Keratinocyte (primary cell): ENCODE measurements at regions not wholly inside any gene's neighbourhood (a gene's known extent, or its start where the extent isn't known, plus 50 kb on each side); places are given as distances from the start of the nearest gene placed in this dataset.

Experiments
- DNase-seq: peaks from one replicate; pipeline ENCODE4 v3.0.0-alpha.2; 2011; ENCODE audit warnings: low read depth, missing footprints, low spot score
- FAIRE-seq: peaks from 2 replicates; lab custom pipeline; 2011; peaks lifted over from hg19 to GRCh38; lab: Jason Lieb, UNC
- H2AFZ ChIP-seq: 2 replicates; pipeline ENCODE4 v1.6.0; 2012; ENCODE audit warnings: low read length, control low read depth, inconsistent platforms; ENCODE audit not compliant: control insufficient read depth
- H3K27ac ChIP-seq: 2 replicates; pipeline ENCODE4 v1.5.1; 2011; ENCODE audit warnings: low read length; ENCODE audit not compliant: control insufficient read depth, insufficient read depth
- H3K27me3 ChIP-seq: 3 replicates; pipeline ENCODE4 v1.6.0; 2011; ENCODE audit warnings: low read length; ENCODE audit not compliant: control insufficient read depth, insufficient read depth; ENCODE audit errors: extremely low read depth
- H3K36me3 ChIP-seq, 2 experiments: 2 replicates in 1 of 2; 3 replicates in 1 of 2; pipeline ENCODE4 v1.5.1; 2011; ENCODE audit warnings: low read length in 2 of 2, mild to moderate bottlenecking in 1 of 2; ENCODE audit not compliant: control insufficient read depth in 2 of 2, insufficient read depth in 2 of 2; ENCODE audit errors: extremely low read depth in 1 of 2
- H3K4me1 ChIP-seq: 3 replicates; pipeline ENCODE4 v1.5.1; 2011; ENCODE audit warnings: low read length; ENCODE audit not compliant: control insufficient read depth, insufficient read depth; ENCODE audit errors: extremely low read depth
- H3K4me2 ChIP-seq: 3 replicates; pipeline ENCODE4 v1.6.0; 2011; ENCODE audit warnings: low read depth, low read length; ENCODE audit not compliant: control insufficient read depth, insufficient read depth; ENCODE audit errors: extremely low read depth
- H3K4me3 ChIP-seq, 3 experiments: fragments of 200-600 bp in 1 of 3; sonication (generic) in 1 of 3; 2 replicates in 2 of 3; 3 replicates in 1 of 3; pipeline ENCODE4 v1.5.1; 2011 to 2016; ENCODE audit warnings: low read length in 3 of 3, mild to moderate bottlenecking in 3 of 3, control low read depth in 2 of 3, inconsistent platforms in 1 of 3, low read depth in 1 of 3, mixed read lengths in 1 of 3, mixed run types in 1 of 3, moderate library complexity in 1 of 3; ENCODE audit not compliant: control insufficient read depth in 2 of 3, insufficient read depth in 2 of 3; ENCODE audit errors: extremely low read depth in 1 of 3
- H3K79me2 ChIP-seq: 2 replicates; pipeline ENCODE4 v1.6.0; 2012; ENCODE audit warnings: low read length; ENCODE audit not compliant: control insufficient read depth, insufficient read depth
- H3K9ac ChIP-seq: 3 replicates; pipeline ENCODE4 v1.6.0; 2011; ENCODE audit warnings: low read length; ENCODE audit not compliant: control insufficient read depth, insufficient read depth; ENCODE audit errors: extremely low read depth
- H3K9me1 ChIP-seq: 3 replicates; pipeline ENCODE4 v1.6.0; 2011; ENCODE audit warnings: low read length; ENCODE audit not compliant: control insufficient read depth, insufficient read depth; ENCODE audit errors: extremely low read depth
- H3K9me3 ChIP-seq: 2 replicates; pipeline ENCODE4 v1.5.1; 2012; ENCODE audit warnings: low read depth, low read length; ENCODE audit not compliant: control insufficient read depth
- H4K20me1 ChIP-seq: 3 replicates; pipeline ENCODE4 v1.6.0; 2011; ENCODE audit warnings: low read length; ENCODE audit not compliant: control insufficient read depth, insufficient read depth; ENCODE audit errors: extremely low read depth
- CTCF ChIP-seq, 3 experiments: IDR thresholded peaks in 1 of 3; conservative IDR thresholded peaks in 1 of 3; optimal IDR thresholded peaks in 1 of 3; 2 replicates in 2 of 3; 3 replicates in 1 of 3; pipeline versions ENCODE3 to v1.5.1; 2011; ENCODE audit warnings: low read length in 3 of 3, mild to moderate bottlenecking in 3 of 3, moderate library complexity in 2 of 3, control low read depth in 1 of 3, inconsistent platforms in 1 of 3; ENCODE audit not compliant: insufficient read depth in 2 of 3; ENCODE audit errors: extremely low read depth in 1 of 3
- EZH2 ChIP-seq: IDR thresholded peaks from one replicate; pipeline ENCODE4 v1.6.1; 2012; ENCODE audit warnings: inconsistent platforms, mild to moderate bottlenecking, low read length, moderate library complexity
- dilution Hi-C: fragments of 300-500 bp; cut with MboI; formaldehyde crosslinking; loops from one replicate; pipeline ENCODE4 v1.7.0; 2020; ENCODE audit warnings: low sequenced_read_pairs; ENCODE audit not compliant: extremely low pct_ligation_motif_present

- Histone ChIP-seq H3K9ac (no peak overlapping the region), H3K27ac (no peak overlapping the region), H3K4me2 (no peak overlapping the region), H3K27me3 (no peaks in the 10 kb centered on the region), H3K9me3 (no peaks in the 10 kb centered on the region), H3K9me1 (no peaks in the 10 kb centered on the region), H3K4me3 (no peak overlapping the region), H4K20me1 (no peaks in the 10 kb centered on the region), H3K36me3 (no peaks in the 10 kb centered on the region), H2AFZ (no peak overlapping the region), H3K4me1 (peaks cover 4% of the 10 kb centered on the region), H3K79me2 (no peaks in the 10 kb centered on the region)
- dilution Hi-C loops = no loop called here
- no peak for TF ChIP-seq CTCF (optimal IDR thresholded peaks at IDR 0.05 in 1 of 3, IDR thresholded peaks at IDR 0.05 in 1 of 3, conservative IDR thresholded peaks at IDR 0.05 in 1 of 3; ENCODE audit: extremely low read depth in 1 of 3, insufficient read depth in 2 of 3, low read length in 3 of 3)
- no peak for TF ChIP-seq EZH2
- FAIRE-seq (peak; percentile 62), DNase-seq (no peak)
Observed at GRCh38 chr12:5328669-5329517, 103.0 kb upstream of the NTF3 start.

- no peak for DNase-seq
- dilution Hi-C loops = no loop called here
- no peaks in the 10 kb centered on the region for H3K27me3 ChIP-seq
- no peaks in the 10 kb centered on the region for H3K36me3 ChIP-seq
- TF ChIP-seq CTCF (optimal IDR thresholded peaks at IDR 0.05 in 1 of 3, IDR thresholded peaks at IDR 0.05 in 1 of 3, conservative IDR thresholded peaks at IDR 0.05 in 1 of 3; ENCODE audit: extremely low read depth in 1 of 3, insufficient read depth in 2 of 3, low read length in 3 of 3) = no peak
- no peak for TF ChIP-seq EZH2
- FAIRE-seq = no peak
- no peak overlapping the region for H2AFZ ChIP-seq
- H3K9me1 ChIP-seq = no peaks in the 10 kb centered on the region
- no peaks in the 10 kb centered on the region for H3K9me3 ChIP-seq
- no peak overlapping the region for H3K9ac ChIP-seq
- no peaks in the 10 kb centered on the region for H4K20me1 ChIP-seq
- no peaks in the 10 kb centered on the region for H3K79me2 ChIP-seq
- no peak overlapping the region for H3K27ac ChIP-seq
- no peak overlapping the region for H3K4me3 ChIP-seq
- H3K4me2 ChIP-seq = no peak overlapping the region
- peaks cover 4% of the 10 kb centered on the region for H3K4me1 ChIP-seq
Observed at GRCh38 chr12:5332551-5332950, 99.4 kb upstream of the NTF3 start.
